Endodermal cell (in vitro differentiated cells): ENCODE measurements at regions not wholly inside any gene's neighbourhood (a gene's known extent, or its start where the extent isn't known, plus 50 kb on each side); places are given as distances from the start of the nearest gene placed in this dataset.

Experiments
- DNase-seq: peaks from one replicate; pipeline ENCODE4 v3.0.0-alpha.2; 2017
- H3K27ac ChIP-seq: 2 replicates; pipeline ENCODE4 v1.5.1; 2013; ENCODE audit warnings: mild to moderate bottlenecking, low read depth, low read length, moderate library complexity
- H3K27me3 ChIP-seq: 2 replicates; pipeline ENCODE4 v1.6.1; 2013; ENCODE audit warnings: mild to moderate bottlenecking, low read length, moderate library complexity; ENCODE audit not compliant: insufficient read depth, control insufficient read depth, poor library complexity, severe bottlenecking
- H3K36me3 ChIP-seq: 2 replicates; pipeline ENCODE4 v1.7.0; 2013; ENCODE audit warnings: mild to moderate bottlenecking, low read length, moderate library complexity; ENCODE audit not compliant: control insufficient read depth, insufficient read depth
- H3K4me1 ChIP-seq: one replicate; pipeline ENCODE4 v1.7.0; 2013; ENCODE audit warnings: low read length; ENCODE audit not compliant: control insufficient read depth, insufficient read depth
- H3K4me3 ChIP-seq: 2 replicates; pipeline ENCODE4 v1.5.1; 2013; ENCODE audit warnings: mild to moderate bottlenecking, low read length, moderate library complexity
- H3K9ac ChIP-seq: 2 replicates; pipeline ENCODE4 v1.6.1; 2013; ENCODE audit warnings: mild to moderate bottlenecking, low read length, moderate library complexity; ENCODE audit not compliant: poor library complexity, severe bottlenecking; ENCODE audit errors: extremely low read depth
- H3K9me3 ChIP-seq: 2 replicates; pipeline ENCODE4 v1.6.1; 2013; ENCODE audit warnings: mild to moderate bottlenecking, low read length, moderate library complexity; ENCODE audit not compliant: control insufficient read depth
- H3K27ac Mint-ChIP-seq: 2 replicates; pipeline ENCODE4 v1.8.0; 2020; ENCODE audit warnings: mixed read lengths
- H3K27me3 Mint-ChIP-seq: 2 replicates; pipeline ENCODE4 v1.8.0; 2021; ENCODE audit warnings: mild to moderate bottlenecking, mixed read lengths; ENCODE audit not compliant: insufficient read depth
- H3K36me3 Mint-ChIP-seq: 2 replicates; pipeline ENCODE4 v1.8.0; 2020; ENCODE audit warnings: low read depth, mixed read lengths
- H3K4me1 Mint-ChIP-seq: 2 replicates; pipeline ENCODE4 v1.8.0; 2020; ENCODE audit warnings: mixed read lengths
- H3K4me3 Mint-ChIP-seq: 2 replicates; pipeline ENCODE4 v1.8.0; 2020; ENCODE audit warnings: mild to moderate bottlenecking, moderate library complexity, mixed read lengths
- H3K9me3 Mint-ChIP-seq: 2 replicates; pipeline ENCODE4 v1.8.0; 2020; ENCODE audit warnings: mild to moderate bottlenecking, mixed read lengths
- CTCF ChIP-seq: fragments of 200-600 bp; sonication (generic); conservative IDR thresholded peaks from 2 replicates; pipeline ENCODE4 v1.5.0; 2021; ENCODE audit warnings: antibody characterized with exemption, mild to moderate bottlenecking
- WGBS, 2 experiments: methylation state at CpG; one replicate each; pipeline versions ENCODE4 v1.1.5 to v1.1.7; 2013; ENCODE audit warnings: missing lambda C conversion rate in 2 of 2, mixed read lengths in 1 of 2; ENCODE audit not compliant: insufficient coverage in 1 of 2, insufficient read length in 1 of 2; 5-methylcytosine and 5-hydroxymethylcytosine counted together

- H3K9me3 Mint-ChIP-seq = no peaks in the 10 kb centered on the region
Measured at GRCh38 chr10:79012567-79012966, 56.2 kb upstream of the ZMIZ1 start.

GRCh38 chr10:79013406-79013987 lies 55.3 kb upstream of the ZMIZ1 start:
- Histone ChIP-seq H3K9ac (no peak overlapping the region), H3K4me3 (no peak overlapping the region), H3K27ac (no peak overlapping the region), H3K9me3 (peaks cover 3% of the 10 kb centered on the region), H3K27me3 (no peaks in the 10 kb centered on the region), H3K36me3 (no peaks in the 10 kb centered on the region), H3K4me1 (peaks cover 9% of the 10 kb centered on the region)
- no peaks in the 10 kb centered on the region for H3K9me3 Mint-ChIP-seq
- WGBS, 2 experiments = 89 to 91% methylated on average over 6 to 12 of the region's 12 CpGs
- peaks cover 24% of the 10 kb centered on the region for H3K4me1 Mint-ChIP-seq
- no peak overlapping the region for H3K4me3 Mint-ChIP-seq
- H3K27me3 Mint-ChIP-seq = peaks cover 8% of the 10 kb centered on the region
- TF ChIP-seq CTCF = no peak
- no peak overlapping the region for H3K27ac Mint-ChIP-seq
- DNase-seq = no peak
- no peaks in the 10 kb centered on the region for H3K36me3 Mint-ChIP-seq

More at GRCh38 chr10:79012567-79012966, 56.2 kb upstream of the ZMIZ1 start:
- Histone ChIP-seq H3K36me3 (no peaks in the 10 kb centered on the region), H3K4me1 (peaks cover 9% of the 10 kb centered on the region), H3K4me3 (no peak overlapping the region), H3K9me3 (peaks cover under 1% of the 10 kb centered on the region), H3K27ac (no peak overlapping the region), H3K27me3 (no peaks in the 10 kb centered on the region), H3K9ac (no peak overlapping the region)
- Mint-ChIP-seq H3K27me3 (peaks cover 8% of the 10 kb centered on the region), H3K4me3 (no peak overlapping the region), H3K4me1 (peaks cover 24% of the 10 kb centered on the region), H3K27ac (no peak overlapping the region), H3K36me3 (no peaks in the 10 kb centered on the region)
- 86 to 91% methylated on average over 1 to 4 of the region's 4 CpGs for WGBS, 2 experiments
- DNase-seq = no peak
- TF ChIP-seq CTCF = no peak

- Histone ChIP-seq H3K27me3 (no peaks in the 10 kb centered on the region), H3K4me1 (peaks cover 10% of the 10 kb centered on the region), H3K9ac (no peak overlapping the region), H3K4me3 (no peak overlapping the region), H3K9me3 (peaks cover 3% of the 10 kb centered on the region), H3K27ac (no peak overlapping the region), H3K36me3 (no peaks in the 10 kb centered on the region)
- no peak for DNase-seq
- Mint-ChIP-seq H3K4me1 (peaks cover 21% of the 10 kb centered on the region), H3K36me3 (no peaks in the 10 kb centered on the region), H3K9me3 (no peaks in the 10 kb centered on the region), H3K27ac (no peak overlapping the region), H3K4me3 (no peak overlapping the region), H3K27me3 (peaks cover 8% of the 10 kb centered on the region)
- no peak for TF ChIP-seq CTCF
- WGBS, 2 experiments = 89 to 100% methylated on average over 1 of the region's 1 CpG
Measured at GRCh38 chr10:79014796-79015195, 54.0 kb upstream of the ZMIZ1 start.
